HG03060 (cell line): ENCODE measurements at regions not wholly inside any gene's neighbourhood (a gene's known extent, or its start where the extent isn't known, plus 50 kb on each side); places are given as distances from the start of the nearest gene placed in this dataset.

Source experiments
- ATAC-seq: cut with Tn5 transposase; IDR thresholded peaks from one replicate; pipeline ENCODE4 v1.9.1; 2021; ENCODE audit warnings: low read depth, moderate number of reproducible peaks; ENCODE audit not compliant: unreplicated experiment

- no peak for ATAC-seq
Measured at GRCh38 chr16:50469744-50470321, 78.4 kb upstream of the NKD1 start.

- ATAC-seq = no peak
Measured at GRCh38 chr16:50469121-50469743, 79.0 kb upstream of the NKD1 start.

- ATAC-seq = no peak
Measured at GRCh38 chr16:50468749-50469078, 79.5 kb upstream of the NKD1 start.

GRCh38 chr16:50467943-50468748 is 80.0 kb upstream of the NKD1 start:
- no peak for ATAC-seq

- no peak for ATAC-seq
Measured at GRCh38 chr16:50467559-50467942, 80.6 kb upstream of the NKD1 start.

- no peak for ATAC-seq
Measured at GRCh38 chr16:50466170-50466569, 82.0 kb upstream of the NKD1 start.

- ATAC-seq = no peak
Measured at GRCh38 chr16:50464325-50465290, 83.6 kb upstream of the NKD1 start.

- no peak for ATAC-seq
Measured at GRCh38 chr16:50463581-50464324, 84.4 kb upstream of the NKD1 start.

GRCh38 chr16:50462793-50463507 is 85.2 kb upstream of the NKD1 start:
- ATAC-seq = no peak

- ATAC-seq = no peak
Measured at GRCh38 chr16:50461400-50461760, 86.8 kb upstream of the NKD1 start.

GRCh38 chr16:50460538-50461399 is 87.4 kb upstream of the NKD1 start:
- no peak for ATAC-seq

- ATAC-seq = no peak
Measured at GRCh38 chr16:50459496-50460080, 88.6 kb upstream of the NKD1 start.

GRCh38 chr16:50458667-50459495 is 89.3 kb upstream of the NKD1 start:
- no peak for ATAC-seq

GRCh38 chr16:50457979-50458491 is 89.2 kb upstream of the BRD7 start:
- ATAC-seq = no peak

- ATAC-seq = no peak
Measured at GRCh38 chr16:50457423-50457822, 88.6 kb upstream of the BRD7 start.

GRCh38 chr16:50455288-50455845 is 86.6 kb upstream of the BRD7 start:
- no peak for ATAC-seq

- ATAC-seq = no peak
Measured at GRCh38 chr16:50453446-50453845, 84.7 kb upstream of the BRD7 start.
